Motor neuron (in vitro differentiated cells): ENCODE measurements at regions not wholly inside any gene's neighbourhood (a gene's known extent, or its start where the extent isn't known, plus 50 kb on each side); places are given as distances from the start of the nearest gene placed in this dataset.

Source experiments
- ATAC-seq, 8 experiments: fragments of 200-7000 bp; cut with Tn5 transposase; replicated peaks in 6 of 8; 2 replicates each; pipeline ENCODE4 v1.8.0; 2021; ENCODE audit warnings: mild to moderate bottlenecking in 8 of 8, moderate library complexity in 8 of 8
- H3K27ac ChIP-seq, 2 donors: fragments of 250-450 bp; sonication (Bioruptor Pico); 2 replicates each; pipeline ENCODE4 v1.9.0; 2021; ENCODE audit warnings: antibody characterized with exemption in 2 of 2, mild to moderate bottlenecking in 2 of 2, moderate library complexity in 1 of 2
- H3K4me1 ChIP-seq, 2 donors: fragments of 250-450 bp; sonication (Bioruptor Pico); replicated peaks in 1 of 2; 2 replicates each; pipeline ENCODE4 v1.6.1; 2021; ENCODE audit warnings: antibody characterized with exemption in 2 of 2, mild to moderate bottlenecking in 2 of 2, moderate library complexity in 1 of 2
- H3K4me3 ChIP-seq, 5 donors: fragments of 250-450 bp; sonication (Bioruptor Pico); 2 replicates each; pipeline ENCODE4 v1.9.0; 2021; ENCODE audit warnings: antibody characterized with exemption in 5 of 5, mild to moderate bottlenecking in 5 of 5, moderate library complexity in 4 of 5
- WGBS, 10 experiments: fragments of 450-650 bp; shearing (Covaris generic); methylation state at CpG; one replicate each; pipeline ENCODE4 v1.0.0; 2022; 5-methylcytosine and 5-hydroxymethylcytosine counted together
- in situ Hi-C, 9 experiments: fragments of 400-800 bp; cut with MboI; loops; one replicate each; pipeline ENCODE4 v1.15.0; 2021; ENCODE audit warnings: low sequenced_read_pairs in 9 of 9, low pct_unique_long_range_greater_than_20kb in 2 of 9; ENCODE audit not compliant: unreplicated experiment in 9 of 9

- in situ Hi-C loops, result loop anchor here in 1 of 9 experiments (25.0 kb wide), 1 partner anchor 252 kb away; no protein-coding TSS in a partner anchor
- 45 to 100% (median 92%) methylated on average over 1 to 3 of the region's 5 CpGs for WGBS, 10 experiments
- no peak for ATAC-seq
- Histone ChIP-seq H3K4me3 (no peak overlapping the region), H3K4me1 (no peaks in the 10 kb centered on the region), H3K27ac (no peak overlapping the region)
Observed at GRCh38 chr3:5310509-5310908, 123.0 kb downstream of the EDEM1 start.

- Histone ChIP-seq H3K4me3 (no peak overlapping the region), H3K4me1 (no peaks in the 10 kb centered on the region), H3K27ac (no peak overlapping the region)
- in situ Hi-C loops, result loop anchor here in 1 of 9 experiments (25.0 kb wide), 1 partner anchor 250 kb away; no protein-coding TSS in a partner anchor
- WGBS, 10 experiments, result 10 to 100% (median 86%) methylated on average over 1 to 3 of the region's 3 CpGs
- no peak for ATAC-seq
Observed at GRCh38 chr3:5312290-5312689, 124.8 kb downstream of the EDEM1 start.

DNA sequence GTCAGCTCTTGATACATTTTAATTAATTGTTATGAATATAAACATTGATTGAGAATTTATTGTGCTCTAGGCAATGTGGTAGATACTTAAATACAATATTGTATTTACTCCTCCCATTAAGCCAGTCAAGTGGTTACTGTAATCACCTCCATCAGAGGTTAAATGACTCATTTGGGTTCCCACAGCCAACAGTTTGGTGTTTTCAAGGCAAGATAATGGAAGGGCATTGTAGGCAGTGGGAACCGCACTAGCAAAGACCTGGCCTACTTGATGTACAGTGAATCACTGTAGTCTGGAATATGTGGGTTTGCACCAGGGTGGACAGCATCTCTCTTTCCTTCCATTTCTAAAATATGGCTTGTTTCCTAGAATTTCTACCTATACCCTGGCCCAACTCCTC lies 127.4 kb downstream of the EDEM1 start:
- in situ Hi-C loops, result loop anchor here in 1 of 9 experiments (25.0 kb wide), 1 partner anchor 247 kb away; no protein-coding TSS in a partner anchor

DNA sequence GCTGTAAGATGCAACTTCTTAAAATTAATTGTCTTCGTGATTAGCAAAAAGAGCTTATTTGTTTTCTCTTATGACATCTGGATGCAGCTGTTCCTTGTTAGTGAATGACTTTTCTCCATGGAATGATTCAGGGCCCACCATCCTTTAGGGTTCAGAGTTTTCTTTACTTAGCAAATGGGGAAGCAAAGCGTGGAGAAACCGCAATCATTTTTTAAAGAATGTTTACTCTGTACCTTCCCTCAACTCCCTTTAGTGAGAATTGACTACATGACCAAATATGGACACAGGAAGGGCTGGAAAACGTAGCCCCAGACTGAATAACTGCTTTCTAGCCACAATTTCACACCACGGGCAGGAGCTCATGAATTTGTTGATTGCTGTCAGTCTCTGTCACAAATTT lies 130.1 kb downstream of the EDEM1 start:
- WGBS, 10 experiments, result 0 to 85% (median 40%) methylated on average over 2 to 5 of the region's 5 CpGs; no CpG with 5 or more reads in 1 of the 10 experiments
- peak in 2 of 8 experiments; percentile 56 to 69 for ATAC-seq

More for the DNA sequence above, 127.4 kb downstream of the EDEM1 start:
- 60 to 100% (median 100%) methylated on average over 1 of the region's 1 CpG; no CpG with 5 or more reads in 5 of the 10 experiments for WGBS, 10 experiments
- no peak overlapping the region for H3K4me3 ChIP-seq
- H3K27ac ChIP-seq, result no peak overlapping the region
- ATAC-seq, result no peak
- no peaks in the 10 kb centered on the region for H3K4me1 ChIP-seq

GRCh38 chr3:5319454-5319853 lies 131.9 kb downstream of the EDEM1 start:
- H3K4me3 ChIP-seq, result no peak overlapping the region
- 12 to 100% (median 81%) methylated on average over 1 to 2 of the region's 2 CpGs; no CpG with 5 or more reads in 3 of the 10 experiments for WGBS, 10 experiments
- peaks cover 0 to 3% of the 10 kb centered on the region in 2 donors for H3K4me1 ChIP-seq
- H3K27ac ChIP-seq, result no peak overlapping the region
- in situ Hi-C loops, result loop anchor here in 1 of 9 experiments (25.0 kb wide), 1 partner anchor 243 kb away; no protein-coding TSS in a partner anchor
- ATAC-seq, result no peak

More for the DNA sequence above, 130.1 kb downstream of the EDEM1 start:
- Histone ChIP-seq H3K27ac (no peak overlapping the region), H3K4me1 (peaks cover 0 to 2% of the 10 kb centered on the region in 2 donors), H3K4me3 (no peak overlapping the region)
- in situ Hi-C loops, result loop anchor here in 1 of 9 experiments (25.0 kb wide), 1 partner anchor 245 kb away; no protein-coding TSS in a partner anchor

- ATAC-seq, result no peak
- Histone ChIP-seq H3K4me1 (peaks cover 0 to 3% of the 10 kb centered on the region in 2 donors), H3K4me3 (no peak overlapping the region), H3K27ac (no peak overlapping the region)
- in situ Hi-C loops, result loop anchor here in 1 of 9 experiments (25.0 kb wide), 1 partner anchor 240 kb away; no protein-coding TSS in a partner anchor
Observed at GRCh38 chr3:5321666-5322340, 134.3 kb downstream of the EDEM1 start.

DNA sequence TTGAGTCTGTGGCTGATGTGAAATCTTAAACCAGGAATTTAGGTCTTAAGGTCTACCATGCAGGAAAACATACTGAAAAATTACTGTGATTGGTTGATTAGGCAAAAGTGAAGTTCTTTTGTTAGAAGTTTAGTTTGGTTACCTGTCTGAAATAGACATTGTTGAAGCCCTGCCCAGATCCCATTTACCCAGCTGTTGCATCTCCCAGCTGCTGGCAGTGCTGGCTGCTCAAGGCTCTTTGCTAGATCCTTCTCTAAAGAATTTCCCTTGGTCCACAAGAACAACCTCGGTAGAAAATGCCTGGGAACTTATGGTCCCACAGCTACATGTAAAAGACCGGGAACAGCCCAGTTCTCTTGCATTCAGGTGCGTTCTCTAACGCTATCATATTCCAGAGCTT lies 137.3 kb downstream of the EDEM1 start:
- Histone ChIP-seq H3K4me3 (no peak overlapping the region), H3K27ac (no peak overlapping the region), H3K4me1 (peaks cover 0 to 3% of the 10 kb centered on the region in 2 donors)
- no peak for ATAC-seq
- in situ Hi-C loops, result loop anchor here in 1 of 9 experiments (25.0 kb wide), 1 partner anchor 238 kb away; no protein-coding TSS in a partner anchor
- WGBS, 10 experiments, result 13 to 92% (median 52%) methylated on average over 1 to 4 of the region's 4 CpGs; no CpG with 5 or more reads in 2 of the 10 experiments

GRCh38 chr3:5330152-5330810 lies 142.8 kb downstream of the EDEM1 start:
- Histone ChIP-seq H3K4me1 (no peaks in the 10 kb centered on the region), H3K27ac (no peak overlapping the region), H3K4me3 (no peak overlapping the region)
- WGBS, 10 experiments, result 20 to 100% (median 54%) methylated on average over 1 to 9 of the region's 9 CpGs
- ATAC-seq, result peak in 2 of 8 experiments; percentile 91 to 96
- in situ Hi-C loops, result no loop called here

- no peak for ATAC-seq
- H3K4me3 ChIP-seq, result no peak overlapping the region
- 20 to 100% (median 78%) methylated on average over 1 to 3 of the region's 3 CpGs; no CpG with 5 or more reads in 1 of the 10 experiments for WGBS, 10 experiments
- no peaks in the 10 kb centered on the region for H3K4me1 ChIP-seq
- no peak overlapping the region for H3K27ac ChIP-seq
- in situ Hi-C loops, result no loop called here
Observed at GRCh38 chr3:5331567-5332269, 144.2 kb downstream of the EDEM1 start.

DNA sequence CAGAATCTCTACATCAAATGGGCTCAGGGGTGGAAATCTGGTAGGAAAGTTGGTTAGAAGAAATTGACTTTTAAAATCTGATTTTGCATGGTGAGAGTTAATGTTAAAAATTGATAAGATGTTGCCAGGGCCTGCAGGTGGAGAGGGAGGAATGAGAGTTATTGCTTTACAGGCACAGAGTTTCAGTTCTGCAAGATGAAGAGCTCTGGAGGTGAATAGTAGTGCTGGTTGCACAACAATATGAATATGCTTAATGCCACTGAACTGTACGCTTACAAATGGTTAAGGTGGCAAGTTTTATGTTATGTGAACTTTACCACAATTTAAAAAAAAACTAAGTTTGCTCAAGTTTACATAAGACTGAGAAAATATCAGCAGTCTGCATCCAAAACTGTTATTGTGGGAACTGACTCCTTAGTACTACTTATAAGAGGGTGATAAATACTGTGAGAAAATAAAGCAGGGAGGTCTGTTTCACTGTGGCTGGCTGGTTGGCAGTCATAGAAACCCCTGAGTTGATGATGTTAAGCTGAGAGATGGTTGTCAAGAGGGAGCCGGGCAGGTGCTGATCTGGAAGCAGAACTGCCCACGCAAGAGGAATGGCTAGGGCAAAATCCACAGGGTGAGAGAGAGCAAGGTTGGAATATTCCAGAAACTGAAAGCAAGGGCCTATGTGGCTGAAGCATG lies 144.9 kb downstream of the EDEM1 start:
- H3K4me1 ChIP-seq, result no peaks in the 10 kb centered on the region
- in situ Hi-C loops, result no loop called here
- no peak overlapping the region for H3K27ac ChIP-seq
- H3K4me3 ChIP-seq, result no peak overlapping the region
- WGBS, 10 experiments, result 17 to 100% (median 78%) methylated on average over 1 to 3 of the region's 3 CpGs
- no peak for ATAC-seq

DNA sequence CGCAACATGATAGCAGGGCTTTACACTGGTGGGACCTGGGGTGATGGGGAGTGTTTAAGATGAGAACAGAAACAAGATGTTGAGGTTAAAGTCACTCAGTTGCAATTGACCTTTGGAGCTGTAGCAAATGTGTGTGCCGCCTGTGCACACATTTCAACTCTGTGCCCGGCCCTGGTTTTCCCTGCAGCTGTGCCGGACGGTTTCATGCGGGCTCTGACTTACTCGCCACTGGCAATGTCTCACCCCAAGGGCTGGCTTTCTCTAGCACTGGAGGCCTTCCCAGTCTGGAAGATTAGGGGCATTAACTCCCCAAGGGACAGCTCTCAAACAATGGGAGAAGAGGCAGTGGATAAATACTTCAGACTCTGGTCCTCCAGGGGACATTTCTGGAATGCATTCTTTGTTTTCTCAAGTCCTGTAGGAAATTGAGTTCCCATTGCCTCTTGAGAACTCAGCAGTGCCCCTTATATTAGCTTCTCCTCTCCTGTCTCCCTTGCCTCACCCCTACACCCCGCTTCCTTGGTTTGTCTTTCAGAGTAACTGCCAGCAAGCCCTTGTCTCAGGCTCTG lies 152.5 kb downstream of the EDEM1 start:
- ATAC-seq, result no peak
- H3K4me3 ChIP-seq, result no peak overlapping the region
- in situ Hi-C loops, result no loop called here
- no peak overlapping the region for H3K27ac ChIP-seq
- peaks cover 0 to 9% of the 10 kb centered on the region in 2 donors for H3K4me1 ChIP-seq
- 0 to 100% (median 87%) methylated on average over 1 to 7 of the region's 8 CpGs; no CpG with 5 or more reads in 2 of the 10 experiments for WGBS, 10 experiments

DNA sequence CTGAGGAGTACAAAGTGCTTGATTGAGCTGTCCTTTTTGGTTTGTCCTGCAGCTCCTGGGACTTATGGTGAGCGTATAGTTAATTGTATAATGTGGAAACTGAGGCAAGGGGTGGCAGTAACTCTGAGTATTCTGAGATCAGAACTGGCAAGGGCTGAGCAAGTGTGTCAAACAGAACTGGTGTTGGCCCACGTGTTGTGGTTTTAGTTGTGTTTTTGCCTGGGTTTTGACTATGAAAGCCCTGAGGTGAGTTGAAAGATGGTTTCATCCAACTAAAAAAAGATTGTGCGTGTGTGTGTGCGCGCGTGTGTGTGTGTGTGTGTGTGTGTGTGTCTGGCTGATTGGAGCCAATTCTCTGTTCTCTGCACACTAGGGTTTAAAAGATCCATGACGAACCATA lies 154.1 kb downstream of the EDEM1 start:
- 20 to 96% (median 57%) methylated on average over 1 to 7 of the region's 7 CpGs; no CpG with 5 or more reads in 3 of the 10 experiments for WGBS, 10 experiments
- H3K27ac ChIP-seq, result no peak overlapping the region
- ATAC-seq, result no peak
- in situ Hi-C loops, result no loop called here
- H3K4me1 ChIP-seq, result peaks cover 0 to 9% of the 10 kb centered on the region in 2 donors
- no peak overlapping the region for H3K4me3 ChIP-seq
